Upper lobe of left lung (tissue), 4 donors: ENCODE measurements at regions not wholly inside any gene's neighbourhood (a gene's known extent, or its start where the extent isn't known, plus 50 kb on each side); places are given as distances from the start of the nearest gene placed in this dataset.

ENCODE experiments used
- CTCF ChIP-seq, 6 experiments: fragments of 450-650 bp in 4 of 6; fragments of 200-600 bp in 2 of 6; sonication (generic) in 2 of 6; IDR thresholded peaks; one replicate each; pipeline ENCODE4 v1.5.1; 2016 to 2019; ENCODE audit warnings: antibody characterized with exemption in 6 of 6
- POLR2A ChIP-seq, 4 donors: fragments of 450-650 bp; IDR thresholded peaks; one replicate each; pipeline ENCODE4 v1.5.1; 2016 to 2017; ENCODE audit warnings: antibody characterized with exemption in 4 of 4, mild to moderate bottlenecking in 2 of 4

GRCh38 chr7:89618274-89618673, 536.0 kb upstream of the STEAP1 start:
- no peak for TF ChIP-seq CTCF (IDR thresholded peaks at IDR 0.05)
- TF ChIP-seq POLR2A (IDR thresholded peaks at IDR 0.05) = no peak
